ENCODE measurements at regions not wholly inside any gene's neighbourhood (a gene's known extent, or its start where the extent isn't known, plus 50 kb on each side); places are given as distances from the start of the nearest gene placed in this dataset.

- DNase-seq = no peak
Observed at GRCh38 chr14:100674897-100675619, 51.6 kb upstream of the DLK1 start.

GRCh38 chr14:100675699-100676684 lies 50.7 kb upstream of the DLK1 start:
- no peak for DNase-seq

All from activated CD8-positive, alpha-beta memory T cell treated with anti-CD3 and anti-CD28 coated beads, Interleukin-2, amount 50 U/mL, for 48 hours (primary cell).